ENCODE measurements at regions not wholly inside any gene's neighbourhood (a gene's known extent, or its start where the extent isn't known, plus 50 kb on each side); places are given as distances from the start of the nearest gene placed in this dataset.

DNA sequence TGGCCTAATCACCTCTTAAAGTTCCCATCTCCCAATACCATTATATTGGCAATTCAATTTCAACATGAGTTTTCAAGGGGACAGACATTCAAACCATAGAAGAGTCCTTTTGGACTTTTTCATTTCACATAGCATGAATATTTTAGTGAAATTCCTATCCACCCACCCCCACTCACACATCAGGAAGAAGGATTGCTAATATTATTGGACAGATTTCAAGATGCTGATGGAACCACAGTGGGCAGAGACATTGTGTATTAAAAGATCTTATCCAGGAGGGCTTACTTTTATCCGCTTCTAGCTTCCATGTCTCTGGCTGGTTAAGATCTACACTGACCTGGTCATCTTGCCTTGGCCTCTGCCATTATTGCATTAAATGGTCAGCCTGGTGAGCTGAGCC, 297.4 kb upstream of the ACVR2A start:
- DNase-seq, result no peak

DNA sequence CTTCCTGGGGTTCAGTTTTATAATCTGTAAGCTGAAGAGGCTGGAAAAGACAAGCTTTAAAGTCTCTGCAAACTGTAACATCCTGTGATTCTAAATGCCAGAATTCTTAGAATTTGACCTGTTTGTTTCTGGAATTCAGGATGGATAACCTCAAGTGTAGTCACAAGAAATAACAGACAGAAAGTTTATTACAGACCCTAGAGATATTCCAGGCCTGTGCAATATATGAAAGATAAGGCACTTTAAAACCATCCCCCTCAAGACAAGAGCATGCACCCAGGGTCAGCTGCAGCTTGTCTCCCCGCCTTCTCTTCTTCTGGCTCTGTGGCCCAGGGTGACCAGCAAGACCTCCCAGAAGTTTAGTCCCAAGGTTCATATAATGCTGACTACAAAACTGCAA, 298.7 kb upstream of the ACVR2A start:
- no peak for DNase-seq

DNA sequence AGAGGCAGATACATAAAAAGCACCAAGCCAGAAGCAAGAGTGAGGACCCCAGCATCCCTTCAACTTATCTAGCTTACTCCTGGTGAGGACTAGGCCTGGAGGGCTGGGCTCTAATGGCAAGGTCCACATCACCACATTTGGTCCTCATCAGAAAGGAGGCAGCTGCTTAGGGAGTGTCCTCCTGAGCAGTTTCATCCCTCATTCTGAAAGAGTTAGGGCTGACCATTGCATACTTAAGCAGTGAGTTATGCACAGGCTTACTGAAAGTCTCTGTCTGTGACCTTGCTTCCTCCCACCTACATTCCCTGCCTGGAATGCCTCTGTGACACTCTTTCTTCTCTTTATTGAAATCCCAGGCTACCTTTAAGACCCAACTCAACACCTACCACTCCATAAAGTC, 301.8 kb upstream of the ACVR2A start:
- no peak for DNase-seq

DNA sequence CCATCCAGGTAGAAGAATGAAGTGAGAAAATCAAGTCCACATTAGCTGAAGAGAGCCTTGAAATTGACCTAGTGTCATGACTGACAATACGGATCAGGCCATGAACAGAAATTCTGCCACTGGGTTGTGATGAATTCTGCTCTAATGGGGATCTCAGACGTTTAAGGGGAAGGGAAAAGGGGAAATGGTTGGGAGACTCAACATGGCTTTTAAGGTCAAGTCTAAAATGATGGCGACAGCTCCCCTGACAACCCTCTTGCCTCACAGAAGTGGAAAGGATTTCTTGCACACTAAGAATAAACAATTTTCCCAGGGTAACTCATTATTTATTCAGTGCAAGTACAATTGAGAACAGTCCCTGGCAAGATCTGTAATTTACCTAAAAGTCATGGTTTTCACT, 302.5 kb upstream of the ACVR2A start:
- no peak for DNase-seq

DNA sequence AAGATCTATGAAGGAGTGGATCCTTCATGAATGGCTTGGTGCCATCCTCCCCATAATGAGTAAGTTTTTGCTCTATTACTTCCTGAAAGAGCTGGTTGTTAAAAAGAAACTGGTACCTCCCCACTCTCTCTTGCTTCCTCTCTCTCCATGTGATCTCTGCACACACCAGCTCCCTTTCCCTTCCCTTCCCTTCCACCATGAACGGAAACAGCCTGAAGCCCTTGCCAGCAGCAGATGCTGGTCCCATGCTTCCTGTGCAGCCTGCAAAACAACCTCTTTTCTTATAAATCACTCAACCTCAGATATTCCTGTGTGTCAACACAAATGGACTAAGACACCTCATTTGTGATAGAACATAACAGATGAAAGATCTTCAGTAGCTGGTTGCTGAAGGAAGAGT, 303.5 kb upstream of the ACVR2A start:
- no peak for DNase-seq

DNA sequence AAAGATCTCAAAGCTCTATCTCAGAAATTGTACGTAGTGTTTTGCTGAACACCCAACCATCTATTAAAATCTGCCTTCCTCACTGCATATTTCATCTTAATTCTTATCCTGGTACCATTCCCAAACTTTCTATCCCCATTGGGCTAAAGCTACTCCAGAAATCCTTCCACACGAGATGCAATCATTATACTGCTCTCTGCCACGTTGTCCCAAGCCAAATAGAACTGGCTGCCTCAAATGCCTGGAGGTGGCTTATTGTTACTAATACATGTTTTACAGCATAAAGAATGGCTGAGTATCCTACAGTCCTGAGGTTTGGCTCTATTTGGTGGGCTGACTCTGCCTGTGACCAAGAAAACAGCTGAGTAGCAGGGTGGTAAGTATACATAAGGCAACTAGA, 306.0 kb upstream of the ACVR2A start:
- DNase-seq, result no peak

DNA sequence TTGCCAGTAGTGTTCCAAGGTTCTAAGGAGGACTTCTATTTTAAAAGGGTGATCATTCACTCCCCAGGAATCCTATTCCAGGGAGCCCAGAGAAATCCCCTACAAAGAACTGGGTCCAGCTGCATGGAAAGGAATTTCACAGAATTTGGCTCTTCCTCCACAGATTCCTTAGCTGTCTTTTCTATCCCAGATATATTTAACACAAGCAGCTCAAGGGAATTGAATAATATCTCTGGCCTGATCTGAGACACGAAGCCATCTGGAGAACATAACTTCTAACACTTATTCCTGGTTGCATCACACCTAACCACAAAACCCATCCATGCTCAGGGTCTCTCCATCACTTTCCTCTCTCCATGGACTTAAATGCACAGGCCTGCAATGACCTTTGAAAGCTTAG, 306.7 kb upstream of the ACVR2A start:
- no peak for DNase-seq

DNA sequence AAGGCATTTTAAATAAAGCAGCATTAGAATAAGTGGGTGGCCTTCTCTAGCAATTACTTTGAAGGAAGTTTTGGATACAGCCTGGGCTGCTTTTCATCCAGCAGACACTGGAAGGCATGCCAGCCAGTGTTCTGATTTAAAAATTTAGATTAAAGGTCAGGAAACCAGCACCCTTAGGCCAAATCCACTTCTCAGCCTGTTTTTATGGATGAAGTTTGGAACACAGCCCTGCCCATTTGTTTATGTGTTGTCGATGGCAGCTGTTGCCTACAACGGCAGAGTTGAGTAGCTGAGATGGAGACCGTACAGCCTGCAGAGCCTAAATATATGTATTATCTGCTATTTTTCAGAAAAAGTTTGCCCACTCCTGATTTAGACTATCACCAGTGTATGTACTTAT, 313.6 kb upstream of the ACVR2A start:
- DNase-seq, result no peak

DNA sequence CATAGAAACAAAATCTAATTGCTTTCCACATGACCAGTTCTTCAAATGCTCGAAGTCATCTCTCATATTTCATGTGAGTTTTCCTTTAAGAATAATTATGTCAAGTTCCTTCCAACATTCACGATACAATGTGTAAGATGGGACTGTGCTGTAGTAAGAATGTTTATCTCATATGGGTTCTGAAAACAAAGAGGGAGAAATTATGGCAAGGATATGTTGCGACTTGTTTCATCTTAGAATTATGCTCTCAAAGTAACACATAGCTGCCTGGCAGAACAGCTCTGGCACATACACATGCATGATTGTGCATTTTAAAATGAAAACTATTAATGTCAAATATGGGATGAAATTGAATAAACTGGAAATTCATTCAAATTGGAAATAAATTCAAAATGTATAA, 314.8 kb upstream of the ACVR2A start:
- no peak for DNase-seq

DNA sequence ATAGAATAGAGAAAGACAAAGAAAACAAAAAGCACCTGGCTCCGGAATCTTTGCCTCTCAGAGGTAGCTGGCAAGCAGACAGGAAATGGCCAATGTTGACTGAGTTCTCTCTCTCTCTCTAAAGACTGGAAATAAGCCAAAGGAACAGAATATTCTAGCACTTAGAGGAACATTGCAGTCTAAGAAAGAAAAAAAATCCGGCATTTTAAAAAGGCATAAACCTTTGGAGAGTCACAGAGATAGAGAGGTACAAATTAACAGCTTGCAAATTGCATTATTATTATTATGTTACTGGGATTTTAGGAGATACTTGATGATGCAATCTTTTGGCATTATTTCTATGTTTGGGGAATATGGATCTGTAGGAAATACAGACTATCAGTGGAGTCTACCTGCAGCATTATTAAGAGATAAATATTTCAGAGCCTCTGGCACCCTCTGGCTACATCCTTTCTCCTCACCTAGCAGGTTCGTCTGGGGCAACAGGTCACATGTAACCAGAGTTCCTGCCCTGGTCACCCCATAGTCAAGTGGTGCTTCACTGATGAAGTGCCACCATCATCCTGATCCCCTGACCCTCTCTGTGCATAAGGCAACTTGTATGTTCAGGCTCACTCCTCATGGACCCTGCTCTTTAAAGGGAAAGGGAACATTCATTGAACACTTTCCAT, 318.9 kb upstream of the ACVR2A start:
- no peak for DNase-seq

DNA sequence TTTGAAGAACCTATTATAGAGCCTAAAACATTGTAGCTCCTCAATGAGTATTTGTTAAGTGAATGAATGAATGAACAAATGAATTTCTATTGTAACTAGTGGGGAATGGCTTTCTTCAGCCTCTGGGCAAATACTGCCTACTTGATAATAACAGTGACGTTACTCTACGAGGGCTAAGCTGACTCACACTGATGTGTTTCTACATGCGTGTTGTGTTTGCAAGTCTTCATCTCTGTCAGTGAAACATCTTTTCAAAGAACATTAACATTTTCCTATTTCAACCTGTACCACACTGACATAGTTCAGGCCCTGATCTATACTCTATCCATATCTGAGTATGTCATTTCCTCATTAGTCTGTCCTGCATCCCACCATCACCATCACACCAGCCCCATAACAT, 319.9 kb upstream of the ACVR2A start:
- DNase-seq, result no peak

DNA sequence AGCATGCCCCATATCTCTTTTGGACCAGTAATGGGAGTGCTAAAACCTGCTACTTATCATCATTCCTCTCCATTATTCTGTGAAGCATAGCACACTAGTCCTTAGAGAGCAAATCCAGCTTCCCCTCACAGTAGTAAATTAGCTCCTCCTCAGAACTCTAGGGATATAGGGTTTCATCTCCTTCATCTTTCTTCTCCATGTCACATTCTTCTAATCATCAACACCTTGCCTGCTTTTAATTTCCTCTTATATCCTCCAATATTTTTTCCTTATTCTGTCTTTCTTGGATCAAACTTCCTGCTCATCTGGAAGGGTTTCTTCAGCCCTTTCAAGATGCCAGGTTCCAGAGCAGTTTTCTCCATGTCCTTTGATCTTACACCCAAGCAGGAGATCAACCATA, 321.4 kb upstream of the ACVR2A start:
- no peak for DNase-seq

DNA sequence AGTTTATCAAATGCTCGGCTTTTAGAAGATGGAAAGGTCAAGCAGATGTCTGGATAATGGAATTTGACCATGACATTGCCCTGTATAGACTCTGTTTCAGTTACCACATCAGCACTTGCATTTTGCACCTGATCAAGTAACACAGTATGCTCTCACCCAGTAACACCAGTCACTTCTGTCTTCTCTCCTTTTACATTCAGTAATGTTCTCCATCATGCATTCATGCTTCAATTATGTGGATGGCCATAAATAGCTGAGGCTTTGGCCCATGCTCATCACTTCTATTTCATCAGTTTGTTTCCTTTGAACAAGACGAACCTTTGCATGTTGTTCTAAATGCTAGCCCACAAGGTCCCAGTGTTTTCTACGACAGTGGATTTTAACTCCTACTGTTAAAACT, 322.9 kb upstream of the ACVR2A start:
- DNase-seq, result no peak

DNA sequence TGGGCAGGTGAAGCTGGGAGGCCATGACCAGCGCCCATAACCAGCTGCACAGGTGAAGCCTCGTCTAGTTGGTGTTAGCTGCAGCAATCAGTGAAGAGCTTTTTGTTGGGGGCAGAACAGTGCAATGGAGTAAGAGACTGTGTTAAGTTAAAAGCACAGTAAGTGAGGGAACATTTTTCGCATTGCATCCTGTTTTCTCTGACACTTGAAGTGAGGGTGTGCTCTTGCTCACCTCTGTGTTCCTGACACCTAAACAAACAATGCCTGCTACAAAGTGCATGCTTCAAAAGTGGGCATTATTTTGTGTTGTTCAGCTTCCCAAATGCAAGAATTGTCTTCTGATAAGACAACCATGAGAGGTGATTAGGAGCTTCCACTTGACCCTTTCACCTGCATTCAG, 324.0 kb upstream of the ACVR2A start:
- no peak for DNase-seq

DNA sequence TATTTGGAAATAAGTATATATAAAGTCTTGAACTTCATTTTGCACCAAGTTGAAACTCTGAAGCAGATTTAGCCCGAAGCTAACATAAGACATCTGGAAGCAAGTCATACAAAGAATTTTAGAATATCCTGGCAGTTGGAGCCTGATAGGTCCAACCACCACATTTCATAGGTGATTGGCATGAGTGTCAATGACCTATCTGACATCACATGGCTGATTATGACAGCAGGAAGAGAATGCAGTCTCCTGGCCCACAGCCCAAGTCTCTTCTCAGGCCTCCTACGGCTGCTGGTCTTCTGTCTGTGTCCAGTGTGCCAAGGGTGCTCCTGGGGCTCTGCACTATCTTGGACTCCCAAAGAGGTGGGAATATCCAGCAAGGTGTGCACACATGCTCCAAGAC, 325.7 kb upstream of the ACVR2A start:
- DNase-seq, result no peak

DNA sequence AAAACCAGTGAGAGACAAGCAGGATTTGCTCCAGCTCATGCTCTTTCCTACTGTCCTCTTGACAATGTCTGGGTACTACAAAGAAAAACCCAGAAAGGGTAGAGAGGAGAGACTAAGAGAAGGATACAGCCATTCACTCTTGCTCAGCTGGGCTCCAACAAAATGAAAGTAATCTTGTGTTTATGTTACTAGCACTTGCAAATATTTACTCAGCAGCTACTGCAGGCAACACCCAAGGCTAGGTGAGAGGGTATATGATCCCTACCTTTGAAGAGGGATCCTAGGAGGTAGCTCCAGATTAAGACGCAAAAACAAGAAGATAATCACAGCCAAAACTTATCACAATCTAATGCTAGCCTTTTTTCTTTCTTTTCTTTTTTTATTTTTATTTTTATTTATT, 329.6 kb upstream of the ACVR2A start:
- DNase-seq, result no peak

DNA sequence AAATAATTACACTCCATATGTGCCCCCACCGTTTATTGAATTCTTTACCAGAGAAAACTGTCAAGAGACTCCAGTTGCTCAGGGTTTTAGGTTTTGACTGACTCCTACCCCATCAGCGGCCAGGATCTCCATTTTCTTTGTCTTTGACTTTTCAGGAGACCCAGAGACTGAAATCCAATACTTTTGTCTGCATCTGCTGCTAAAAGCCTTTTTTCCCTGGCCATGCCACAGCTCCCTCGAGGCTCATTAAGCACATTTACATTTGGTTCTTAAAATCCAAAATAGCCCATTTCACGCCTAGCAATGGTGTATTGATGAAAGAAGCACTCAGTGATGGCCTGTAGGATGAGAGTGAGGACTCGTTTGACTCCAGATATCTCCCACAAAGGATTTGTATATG, 332.6 kb upstream of the ACVR2A start:
- peak in 1 of 2 experiments; percentile 30 for DNase-seq

DNA sequence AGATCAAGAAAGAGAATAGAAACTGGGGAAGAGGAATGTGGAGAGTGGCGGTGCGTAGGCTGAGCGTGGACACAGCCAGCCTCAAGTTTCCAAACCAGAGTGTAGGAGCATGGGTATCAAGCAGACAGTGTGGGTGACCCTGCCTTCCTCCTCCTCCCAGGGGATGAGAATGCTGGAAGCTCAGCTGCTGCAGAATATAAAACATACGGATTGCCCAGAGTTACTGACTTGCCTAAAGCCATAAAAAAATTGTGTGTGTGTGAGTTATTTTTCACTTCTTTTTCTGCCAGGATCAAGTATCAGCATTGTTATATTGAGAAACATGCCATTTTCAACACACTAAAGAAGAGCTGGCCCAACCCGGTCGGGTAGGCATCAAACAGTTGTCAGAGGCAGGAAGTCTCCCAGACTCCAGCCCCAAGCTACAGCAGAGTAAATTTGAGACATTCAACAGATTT, 333.3 kb upstream of the ACVR2A start:
- DNase-seq, result no peak

DNA sequence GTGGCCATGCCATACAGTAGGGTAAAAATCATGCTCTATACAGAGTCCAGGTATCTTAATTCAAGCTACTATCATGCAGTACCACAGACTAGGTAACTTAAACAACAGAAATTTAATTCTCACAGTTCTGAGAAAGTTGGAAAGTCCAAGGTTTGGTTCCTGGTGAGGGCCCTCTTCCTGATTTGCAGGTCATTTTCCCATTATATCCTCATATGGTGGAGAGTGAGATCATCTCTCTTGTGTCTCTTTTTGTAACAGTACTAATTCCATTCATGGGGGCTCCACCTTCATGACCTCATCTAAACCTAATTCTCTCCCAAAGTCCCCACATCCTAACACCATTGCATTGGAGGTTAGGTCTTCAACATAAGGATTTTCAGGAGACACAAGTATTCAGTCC, 335.0 kb upstream of the ACVR2A start:
- no peak for DNase-seq

DNA sequence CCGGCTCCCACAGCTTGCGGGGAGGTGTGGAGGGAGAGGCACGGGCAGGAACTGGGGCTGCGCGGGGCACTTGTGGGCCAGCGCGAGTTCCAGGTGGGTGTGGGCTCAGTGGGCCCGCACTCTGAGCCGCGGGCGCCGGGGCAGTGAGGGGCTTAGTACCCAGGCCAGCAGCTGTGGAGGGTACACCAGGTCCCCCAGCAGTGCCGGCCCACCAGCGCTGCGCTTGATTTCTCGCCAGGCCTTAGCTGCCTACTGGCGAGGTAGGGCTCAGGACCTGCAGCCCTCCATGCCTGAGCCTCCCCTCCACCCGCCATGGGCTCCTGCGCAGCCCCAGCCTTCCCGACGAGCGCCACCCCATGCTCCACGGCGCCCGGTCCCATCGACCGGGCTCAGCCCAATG, 337.9 kb upstream of the ACVR2A start:
- DNase-seq, result no peak

DNA sequence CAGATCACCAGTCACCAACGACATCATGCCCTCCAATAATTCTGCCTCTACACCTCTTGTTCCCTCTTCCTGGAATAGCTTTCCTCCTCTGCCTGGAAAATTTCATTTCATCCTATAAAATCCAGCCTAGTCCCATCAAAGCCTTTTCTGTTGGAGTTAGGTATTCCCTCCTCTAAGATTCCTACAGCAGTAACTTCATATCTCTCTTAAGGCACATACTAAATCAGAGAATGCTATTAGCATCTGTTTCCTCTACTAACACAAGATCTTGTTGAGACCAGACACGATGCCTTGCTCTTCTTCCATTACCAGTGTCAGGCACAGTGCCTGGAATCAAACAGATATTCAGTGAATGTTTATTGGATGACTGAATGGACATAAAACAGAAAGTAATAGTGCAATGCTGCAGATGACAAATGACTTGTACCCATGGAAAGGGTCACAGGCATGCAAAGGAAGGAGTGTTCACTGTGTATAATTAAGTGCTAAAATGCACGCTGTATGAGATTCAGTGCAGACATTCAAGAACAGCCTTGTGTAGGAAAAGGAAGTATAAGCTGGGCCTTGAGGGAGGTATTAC, 342.0 kb upstream of the ACVR2A start:
- no peak for DNase-seq

DNA sequence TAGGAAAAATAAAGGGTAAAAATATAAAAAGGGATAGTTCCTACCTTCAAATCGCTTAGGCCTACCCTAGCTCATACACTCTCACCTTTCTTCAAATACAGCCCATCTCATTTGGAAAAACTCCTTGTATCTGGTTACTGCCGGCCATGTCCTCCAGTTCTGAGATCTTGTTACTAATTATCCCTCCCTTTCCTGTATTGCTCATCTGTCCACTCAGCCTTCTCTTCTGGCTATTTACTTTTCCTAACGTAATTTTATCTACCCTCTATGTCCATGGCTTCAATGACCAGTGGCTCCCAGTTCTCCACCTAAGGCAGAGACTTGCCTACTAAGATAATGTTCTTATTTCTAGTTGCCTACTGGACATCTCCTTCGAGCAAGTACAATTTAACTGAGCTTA, 342.9 kb upstream of the ACVR2A start:
- DNase-seq, result no peak

DNA sequence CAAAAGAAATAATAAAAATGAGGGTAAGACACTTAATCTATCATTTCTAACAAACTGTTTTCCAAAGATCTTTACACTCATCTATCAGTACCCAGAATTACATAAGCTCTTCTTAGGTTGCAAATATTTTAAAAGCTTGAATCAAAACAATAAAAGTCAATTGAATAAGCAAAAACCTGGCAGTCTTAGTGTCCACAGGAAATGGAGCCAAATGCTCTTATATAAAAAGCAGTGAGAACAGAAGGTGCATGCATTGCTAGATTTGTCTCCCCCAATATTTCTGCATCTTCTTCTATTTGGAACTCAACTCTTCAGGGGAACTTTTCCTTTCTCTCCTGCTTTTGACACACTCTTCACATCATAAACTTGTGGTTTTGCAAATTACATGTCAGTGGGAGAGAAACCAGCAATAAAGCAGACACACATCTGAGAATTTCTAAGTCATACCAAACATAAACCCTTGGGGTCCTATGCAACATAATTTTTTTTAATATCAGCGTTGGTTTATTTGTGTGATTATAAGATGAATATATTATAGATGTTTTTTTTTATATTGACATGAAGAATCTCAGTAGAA, 343.9 kb upstream of the ACVR2A start:
- DNase-seq, result no peak

DNA sequence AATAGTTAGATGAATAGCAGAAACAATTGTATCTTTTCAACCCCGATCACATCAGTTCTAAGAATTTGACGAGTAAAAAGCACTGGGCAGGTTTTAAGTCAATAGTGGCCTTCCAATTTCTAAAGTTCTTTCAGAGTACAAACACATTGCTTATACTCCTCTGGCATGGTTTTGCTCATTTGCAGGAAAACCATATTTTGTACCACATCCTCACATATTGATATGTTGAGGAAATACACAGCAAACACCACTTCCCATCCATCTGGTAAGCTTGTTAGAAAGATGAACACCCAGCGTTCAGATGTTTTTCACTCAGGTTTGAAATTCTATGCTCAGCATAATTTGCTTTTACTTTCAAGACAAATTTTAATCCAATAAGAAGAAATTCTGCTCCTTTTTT, 344.6 kb upstream of the ACVR2A start:
- DNase-seq, result no peak

DNA sequence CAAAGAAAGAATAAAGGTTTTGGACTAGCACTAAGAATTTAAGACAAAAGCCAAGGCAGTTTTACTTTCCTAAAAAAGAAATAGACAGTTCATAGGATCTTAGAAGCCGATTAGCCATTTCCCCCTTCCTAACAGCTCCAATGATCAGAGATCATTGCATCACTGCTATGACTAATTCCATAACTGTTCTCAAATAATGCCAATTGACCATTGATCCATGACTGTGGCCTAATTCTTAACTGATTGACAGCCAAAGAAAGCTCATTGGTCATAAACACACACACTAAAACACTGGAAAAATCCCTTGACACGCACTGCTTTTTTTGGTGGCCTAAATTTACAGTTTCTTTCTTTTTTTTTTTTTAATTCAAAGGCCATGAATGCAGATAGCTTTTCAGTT, 345.0 kb upstream of the ACVR2A start:
- DNase-seq, result no peak
